Loucy (cell line): ENCODE measurements at regions not wholly inside any gene's neighbourhood (a gene's known extent, or its start where the extent isn't known, plus 50 kb on each side); places are given as distances from the start of the nearest gene placed in this dataset.

Source experiments
- EZH2phosphoT487 ChIP-seq: fragments of 200-600 bp; IDR thresholded peaks from 2 replicates; pipeline ENCODE4 v1.6.1; 2018; ENCODE audit warnings: antibody characterized with exemption, mild to moderate bottlenecking, moderate library complexity, borderline replicate concordance
- TF ChIP-seq, protein P1 (sequence below): fragments of 200-600 bp; sonication (generic); conservative IDR thresholded peaks from 2 replicates; pipeline ENCODE4 v1.5.1; 2014; ENCODE audit warnings: mild to moderate bottlenecking, antibody characterized with exemption, low read length

DNA sequence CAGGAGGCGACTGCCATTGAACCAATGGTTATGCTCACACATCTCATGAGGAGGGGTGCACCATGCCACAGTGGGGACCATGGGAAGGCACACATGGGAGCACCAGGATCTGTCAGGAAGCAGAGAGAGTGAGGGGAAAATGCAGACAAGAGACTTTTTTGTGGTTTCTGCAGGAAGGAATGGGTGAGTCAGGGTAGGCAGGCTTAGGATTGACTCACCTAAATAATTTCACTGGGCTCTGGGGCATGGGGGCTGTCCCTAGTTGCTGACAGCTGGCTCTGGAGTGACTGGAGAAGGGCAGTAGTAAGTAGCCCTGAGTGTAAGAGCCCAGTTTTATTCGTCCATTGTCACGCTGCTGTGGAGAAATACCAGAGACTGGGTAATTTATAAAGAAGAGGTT lies 202.4 kb downstream of the AXIN2 start:
- TF ChIP-seq, protein P1, sequence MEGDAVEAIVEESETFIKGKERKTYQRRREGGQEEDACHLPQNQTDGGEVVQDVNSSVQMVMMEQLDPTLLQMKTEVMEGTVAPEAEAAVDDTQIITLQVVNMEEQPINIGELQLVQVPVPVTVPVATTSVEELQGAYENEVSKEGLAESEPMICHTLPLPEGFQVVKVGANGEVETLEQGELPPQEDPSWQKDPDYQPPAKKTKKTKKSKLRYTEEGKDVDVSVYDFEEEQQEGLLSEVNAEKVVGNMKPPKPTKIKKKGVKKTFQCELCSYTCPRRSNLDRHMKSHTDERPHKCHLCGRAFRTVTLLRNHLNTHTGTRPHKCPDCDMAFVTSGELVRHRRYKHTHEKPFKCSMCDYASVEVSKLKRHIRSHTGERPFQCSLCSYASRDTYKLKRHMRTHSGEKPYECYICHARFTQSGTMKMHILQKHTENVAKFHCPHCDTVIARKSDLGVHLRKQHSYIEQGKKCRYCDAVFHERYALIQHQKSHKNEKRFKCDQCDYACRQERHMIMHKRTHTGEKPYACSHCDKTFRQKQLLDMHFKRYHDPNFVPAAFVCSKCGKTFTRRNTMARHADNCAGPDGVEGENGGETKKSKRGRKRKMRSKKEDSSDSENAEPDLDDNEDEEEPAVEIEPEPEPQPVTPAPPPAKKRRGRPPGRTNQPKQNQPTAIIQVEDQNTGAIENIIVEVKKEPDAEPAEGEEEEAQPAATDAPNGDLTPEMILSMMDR: no peak
- no peak for TF ChIP-seq EZH2phosphoT487
